K562 (cell line): ENCODE measurements at regions not wholly inside any gene's neighbourhood (a gene's known extent, or its start where the extent isn't known, plus 50 kb on each side); places are given as distances from the start of the nearest gene placed in this dataset.

Source experiments
- ATAC-seq: fragments of 200-7000 bp; cut with Tn5 transposase; 3 replicates; pipeline ENCODE4 v1.9.1; 2020; ENCODE audit warnings: moderate library complexity
- BruUV-seq: library from RNA; stranded (reverse); fragments of 400-500 nt; replicated peaks from 2 replicates; lab custom pipeline; 2021; lab: Mats Ljungman, UMichigan
- CTCF ChIA-PET: fragments of 300-600 bp; formaldehyde crosslinking; extraction: SDS; loops from one replicate; lab custom pipeline; 2021; ENCODE audit warnings: low intra/inter-chr PET ratio; lab: Yijun Ruan, JAX
- POLR2A ChIA-PET: fragments of 300-600, 350-650 bp; sonication (Branson Sonifier 250); formaldehyde crosslinking; extraction: SDS; loops from one replicate; lab custom pipeline; 2021; ENCODE audit warnings: antibody characterized with exemption, inconsistent platforms; lab: Yijun Ruan, JAX
- DNase-seq, 4 experiments: peaks; one replicate each; pipeline versions ENCODE4 v3.0.0 to v3.0.0-alpha.2; 2011 to 2018; ENCODE audit warnings: low spot score in 3 of 4, mixed read lengths in 3 of 4; ENCODE audit errors: extremely low read depth in 1 of 4
- FAIRE-seq: peaks from 2 replicates; lab custom pipeline; 2011; peaks lifted over from hg19 to GRCh38; lab: Jason Lieb, UNC
- H2AFZ ChIP-seq: 2 replicates; pipeline ENCODE4 v1.6.0; 2011; ENCODE audit warnings: low read depth, low read length, control low read depth, inconsistent platforms
- H3K27ac ChIP-seq: fragments of 200-600 bp; 3 replicates; pipeline ENCODE4 v1.8.0; 2011; ENCODE audit warnings: low read depth, mild to moderate bottlenecking, control low read depth, inconsistent platforms, low read length, moderate library complexity, mixed read lengths; ENCODE audit errors: extremely low read depth
- H3K27me3 ChIP-seq, 2 experiments: fragments of 300-600 bp in 1 of 2; 2 replicates in 1 of 2; 3 replicates in 1 of 2; pipeline versions ENCODE4 v1.6.0 to v1.8.0; 2011; ENCODE audit warnings: inconsistent platforms in 2 of 2, low read length in 2 of 2, mild to moderate bottlenecking in 1 of 2, mixed read lengths in 1 of 2, moderate library complexity in 1 of 2; ENCODE audit not compliant: control insufficient read depth in 2 of 2, insufficient read depth in 2 of 2
- H3K36me3 ChIP-seq: fragments of 300-600 bp; 3 replicates; pipeline ENCODE4 v1.8.0; 2011; ENCODE audit warnings: mild to moderate bottlenecking, low read length, inconsistent platforms; ENCODE audit not compliant: control insufficient read depth, insufficient read depth
- H3K4me1 ChIP-seq, 2 experiments: fragments of 200-600 bp in 1 of 2; replicated peaks in 1 of 2; 2 replicates in 1 of 2; 3 replicates in 1 of 2; pipeline versions ENCODE4 v1.5.1 to v1.8.0; 2011; ENCODE audit warnings: inconsistent platforms in 2 of 2, low read length in 2 of 2, mild to moderate bottlenecking in 1 of 2, mixed read lengths in 1 of 2, moderate library complexity in 1 of 2; ENCODE audit not compliant: control insufficient read depth in 2 of 2, insufficient read depth in 2 of 2
- H3K4me2 ChIP-seq: 2 replicates; pipeline ENCODE4 v1.6.1; 2011; ENCODE audit warnings: low read length, control low read depth, inconsistent platforms, mixed read lengths; ENCODE audit not compliant: insufficient read depth
- H3K4me3 ChIP-seq: fragments of 200-600 bp; sonication (generic), shearing (Covaris generic); 2 replicates; pipeline ENCODE4 v1.5.1; 2016; ENCODE audit warnings: control low read depth, inconsistent platforms
- H3K79me2 ChIP-seq: fragments of 200-600 bp; 3 replicates; pipeline ENCODE4 v1.8.0; 2011; ENCODE audit warnings: low read length, inconsistent platforms; ENCODE audit not compliant: control insufficient read depth, insufficient read depth
- H3K9ac ChIP-seq, 2 experiments: 2 replicates each; pipeline versions ENCODE4 v1.6.0 to v1.6.1; 2011; ENCODE audit warnings: low read depth in 2 of 2, low read length in 2 of 2, control low read depth in 1 of 2, inconsistent platforms in 1 of 2, mild to moderate bottlenecking in 1 of 2, mixed read lengths in 1 of 2; ENCODE audit not compliant: insufficient read depth in 1 of 2
- H3K9me1 ChIP-seq: one replicate; pipeline ENCODE4 v1.6.0; 2011; ENCODE audit warnings: inconsistent platforms, mild to moderate bottlenecking, low read length, moderate library complexity; ENCODE audit not compliant: control insufficient read depth, insufficient read depth
- H3K9me3 ChIP-seq: replicated peaks from 2 replicates; pipeline ENCODE4 v1.5.1; 2011; ENCODE audit warnings: low read depth, low read length, inconsistent platforms; ENCODE audit not compliant: control insufficient read depth, insufficient read depth
- H4K20me1 ChIP-seq: replicated peaks from 2 replicates; pipeline ENCODE4 v1.6.1; 2011; ENCODE audit warnings: low read length, inconsistent platforms, mixed read lengths; ENCODE audit not compliant: control insufficient read depth, insufficient read depth
- GATAD2B ChIP-seq: fragments of 450-650 bp; IDR thresholded peaks from 2 replicates; pipeline ENCODE4 v1.6.1; 2017; ENCODE audit warnings: mild to moderate bottlenecking, borderline replicate concordance
- NCOA1 ChIP-seq: fragments of 450-650 bp; IDR thresholded peaks from 2 replicates; pipeline ENCODE4 v1.6.1; 2016; ENCODE audit warnings: low read depth
- NEUROD1 ChIP-seq: fragments of 150-350 bp; IDR thresholded peaks from 2 replicates; pipeline ENCODE4 v1.6.1; 2014; ENCODE audit warnings: borderline replicate concordance, low read length, low read depth; ENCODE audit not compliant: partially characterized antibody
- WHSC1 ChIP-seq: IDR thresholded peaks from one replicate; pipeline ENCODE4 v1.6.1; 2012; ENCODE audit warnings: low read length, control low read depth, inconsistent platforms
- ZFPM2 ChIP-seq: fragments of 250-450 bp; sonication (Bioruptor Pico); IDR thresholded peaks from 2 replicates; pipeline ENCODE4 v1.5.1; 2022; ENCODE audit warnings: mild to moderate bottlenecking
- ZHX1 ChIP-seq: fragments of 150-350 bp; conservative IDR thresholded peaks from 2 replicates; pipeline ENCODE4 v1.6.1; 2014; ENCODE audit warnings: low read length
- ZNF175 ChIP-seq: fragments of 200-800 bp; sonication (Bioruptor generic); IDR thresholded peaks from 2 replicates; pipeline ENCODE4 v1.6.1; 2016; ENCODE audit warnings: low read depth, mild to moderate bottlenecking, missing genetic modification characterization, missing compliant biosample characterization
- ZNF239 ChIP-seq: fragments of 250-450 bp; sonication (Bioruptor Pico); IDR thresholded peaks from 2 replicates; pipeline ENCODE4 v1.4.0; 2020; ENCODE audit warnings: mild to moderate bottlenecking
- ZNF589 ChIP-seq: fragments of 200-800 bp; sonication (Bioruptor generic); IDR thresholded peaks from 2 replicates; pipeline ENCODE4 v1.6.1; 2016; ENCODE audit warnings: low read depth, missing genetic modification characterization, missing compliant biosample characterization
- ZZZ3 ChIP-seq: fragments of 450-650 bp; IDR thresholded peaks from 2 replicates; pipeline ENCODE4 v1.6.1; 2016; ENCODE audit warnings: antibody characterized with exemption, mild to moderate bottlenecking, moderate library complexity
- WGBS: fragments of 100-300 bp; shearing (Covaris generic); methylation state at CpG from one replicate; pipeline ENCODE4 v1.1.6; 2016; ENCODE audit warnings: low coverage, mixed read lengths; ENCODE audit not compliant: insufficient coverage; ENCODE audit errors: missing lambda C conversion rate; 5-methylcytosine and 5-hydroxymethylcytosine counted together
- in situ Hi-C: fragments of 300-500 bp; cut with MboI; formaldehyde crosslinking; loops from 4 replicates; pipeline ENCODE4 v1.15.0; 2018; ENCODE audit warnings: inconsistent platforms, mixed read lengths
- intact Hi-C: fragments of 100-400 bp; cut with micrococcal nuclease; formaldehyde crosslinking; loops from 2 replicates; pipeline ENCODE4 v1.14.2; 2022
- TF ChIP-seq, protein P1 (sequence below): fragments of 250-450 bp; sonication (Bioruptor Pico); IDR thresholded peaks from 2 replicates; pipeline ENCODE4 v1.4.0; 2020; ENCODE audit warnings: mild to moderate bottlenecking, moderate library complexity, borderline replicate concordance
- TF ChIP-seq, protein P2 (sequence below): fragments of 250-450 bp; sonication (Bioruptor Pico); IDR thresholded peaks from 2 replicates; pipeline ENCODE4 v1.4.0; 2020; ENCODE audit warnings: mild to moderate bottlenecking, moderate library complexity

GRCh38 chr5:25427240-25427639 is 782.5 kb upstream of the CDH10 start:
- WGBS = 4% methylated on average over 1 of the region's 1 CpG
- DNase-seq (no peak), ATAC-seq (no peak), FAIRE-seq (no peak)
- Histone ChIP-seq H3K9me3 (no peaks in the 10 kb centered on the region), H4K20me1 (no peaks in the 10 kb centered on the region), H3K9ac (no peak overlapping the region), H3K36me3 (no peaks in the 10 kb centered on the region), H3K79me2 (no peaks in the 10 kb centered on the region), H3K27ac (no peak overlapping the region), H3K4me1 (no peaks in the 10 kb centered on the region), H2AFZ (no peak overlapping the region), H3K4me2 (no peak overlapping the region), H3K4me3 (no peak overlapping the region), H3K9me1 (no peaks in the 10 kb centered on the region), H3K27me3 (no peaks in the 10 kb centered on the region)
- POLR2A ChIA-PET = no interaction called here
- no TSS peak for BruUV-seq
- CTCF ChIA-PET = no interaction called here
- in situ Hi-C loops (no loop called here), intact Hi-C loops (no loop called here)
- TF ChIP-seq ZNF239 (no peak), NCOA1 (no peak), ZZZ3 (no peak), ZFPM2 (CRISPR knock-in tag) (no peak), ZNF175 (CRISPR knock-in tag) (no peak), ZHX1 (no peak), ZNF589 (no peak), WHSC1 (no peak), GATAD2B (no peak), NEUROD1 (no peak)
- TF ChIP-seq, protein P1, sequence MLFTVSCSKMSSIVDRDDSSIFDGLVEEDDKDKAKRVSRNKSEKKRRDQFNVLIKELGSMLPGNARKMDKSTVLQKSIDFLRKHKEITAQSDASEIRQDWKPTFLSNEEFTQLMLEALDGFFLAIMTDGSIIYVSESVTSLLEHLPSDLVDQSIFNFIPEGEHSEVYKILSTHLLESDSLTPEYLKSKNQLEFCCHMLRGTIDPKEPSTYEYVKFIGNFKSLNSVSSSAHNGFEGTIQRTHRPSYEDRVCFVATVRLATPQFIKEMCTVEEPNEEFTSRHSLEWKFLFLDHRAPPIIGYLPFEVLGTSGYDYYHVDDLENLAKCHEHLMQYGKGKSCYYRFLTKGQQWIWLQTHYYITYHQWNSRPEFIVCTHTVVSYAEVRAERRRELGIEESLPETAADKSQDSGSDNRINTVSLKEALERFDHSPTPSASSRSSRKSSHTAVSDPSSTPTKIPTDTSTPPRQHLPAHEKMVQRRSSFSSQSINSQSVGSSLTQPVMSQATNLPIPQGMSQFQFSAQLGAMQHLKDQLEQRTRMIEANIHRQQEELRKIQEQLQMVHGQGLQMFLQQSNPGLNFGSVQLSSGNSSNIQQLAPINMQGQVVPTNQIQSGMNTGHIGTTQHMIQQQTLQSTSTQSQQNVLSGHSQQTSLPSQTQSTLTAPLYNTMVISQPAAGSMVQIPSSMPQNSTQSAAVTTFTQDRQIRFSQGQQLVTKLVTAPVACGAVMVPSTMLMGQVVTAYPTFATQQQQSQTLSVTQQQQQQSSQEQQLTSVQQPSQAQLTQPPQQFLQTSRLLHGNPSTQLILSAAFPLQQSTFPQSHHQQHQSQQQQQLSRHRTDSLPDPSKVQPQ = no peak
- TF ChIP-seq, protein P2, sequence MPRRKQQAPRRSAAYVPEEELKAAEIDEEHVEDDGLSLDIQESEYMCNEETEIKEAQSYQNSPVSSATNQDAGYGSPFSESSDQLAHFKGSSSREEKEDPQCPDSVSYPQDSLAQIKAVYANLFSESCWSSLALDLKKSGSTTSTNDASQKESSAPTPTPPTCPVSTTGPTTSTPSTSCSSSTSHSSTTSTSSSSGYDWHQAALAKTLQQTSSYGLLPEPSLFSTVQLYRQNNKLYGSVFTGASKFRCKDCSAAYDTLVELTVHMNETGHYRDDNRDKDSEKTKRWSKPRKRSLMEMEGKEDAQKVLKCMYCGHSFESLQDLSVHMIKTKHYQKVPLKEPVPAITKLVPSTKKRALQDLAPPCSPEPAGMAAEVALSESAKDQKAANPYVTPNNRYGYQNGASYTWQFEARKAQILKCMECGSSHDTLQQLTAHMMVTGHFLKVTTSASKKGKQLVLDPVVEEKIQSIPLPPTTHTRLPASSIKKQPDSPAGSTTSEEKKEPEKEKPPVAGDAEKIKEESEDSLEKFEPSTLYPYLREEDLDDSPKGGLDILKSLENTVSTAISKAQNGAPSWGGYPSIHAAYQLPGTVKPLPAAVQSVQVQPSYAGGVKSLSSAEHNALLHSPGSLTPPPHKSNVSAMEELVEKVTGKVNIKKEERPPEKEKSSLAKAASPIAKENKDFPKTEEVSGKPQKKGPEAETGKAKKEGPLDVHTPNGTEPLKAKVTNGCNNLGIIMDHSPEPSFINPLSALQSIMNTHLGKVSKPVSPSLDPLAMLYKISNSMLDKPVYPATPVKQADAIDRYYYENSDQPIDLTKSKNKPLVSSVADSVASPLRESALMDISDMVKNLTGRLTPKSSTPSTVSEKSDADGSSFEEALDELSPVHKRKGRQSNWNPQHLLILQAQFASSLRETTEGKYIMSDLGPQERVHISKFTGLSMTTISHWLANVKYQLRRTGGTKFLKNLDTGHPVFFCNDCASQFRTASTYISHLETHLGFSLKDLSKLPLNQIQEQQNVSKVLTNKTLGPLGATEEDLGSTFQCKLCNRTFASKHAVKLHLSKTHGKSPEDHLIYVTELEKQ (CRISPR knock-in tag) = no peak
